HCT116 (cell line): ENCODE measurements at regions not wholly inside any gene's neighbourhood (a gene's known extent, or its start where the extent isn't known, plus 50 kb on each side); places are given as distances from the start of the nearest gene placed in this dataset.

ENCODE experiments used
- ATAC-seq: fragments of 200-7000 bp; cut with Tn5 transposase; 2 replicates; pipeline ENCODE4 v1.9.1; 2020; ENCODE audit warnings: mild to moderate bottlenecking, moderate library complexity
- BruUV-seq: library from RNA; stranded (reverse); fragments of 400-500 nt; replicated peaks from 2 replicates; lab custom pipeline; 2021; lab: Mats Ljungman, UMichigan
- CTCF ChIA-PET: fragments of 300-600 bp; sonication (Branson Sonifier 250); formaldehyde crosslinking; loops from one replicate; lab custom pipeline; 2021; ENCODE audit warnings: antibody characterized with exemption; lab: Charles Lee
- POLR2A ChIA-PET: fragments of 300-600, 350-600 bp; sonication (Branson Sonifier 250); formaldehyde crosslinking; loops from one replicate; lab custom pipeline; 2021; ENCODE audit warnings: antibody characterized with exemption; lab: Charles Lee
- RAD21 ChIA-PET, 2 experiments: fragments of 300-600 bp; sonication (Branson Sonifier 250); formaldehyde crosslinking; loops; one replicate each; lab custom pipeline; 2023; ENCODE audit warnings: low total read pairs in 2 of 2; ENCODE audit not compliant: uncharacterized antibody in 2 of 2, unreplicated experiment in 2 of 2, low non-redundant PET in 1 of 2; lab: Charles Lee
- DNase-seq: peaks from one replicate; pipeline ENCODE4 v3.0.0-alpha.2; 2010; ENCODE audit warnings: low read depth, low spot score
- H2AFZ ChIP-seq: fragments of 200-600 bp; shearing (Covaris generic), sonication (generic); 2 replicates; pipeline ENCODE4 v1.6.1; 2017; ENCODE audit warnings: low read depth, mixed run types, mixed read lengths, antibody characterized with exemption, low read length; ENCODE audit not compliant: poor library complexity, severe bottlenecking
- H3K27ac ChIP-seq: 2 replicates; pipeline ENCODE4 v1.5.1; 2012; ENCODE audit warnings: low read depth, low read length
- H3K27me3 ChIP-seq: fragments of 200-600 bp; sonication (generic); 2 replicates; pipeline ENCODE4 v1.6.1; 2016; ENCODE audit warnings: mixed run types, low read length, mixed read lengths; ENCODE audit not compliant: insufficient read depth
- H3K36me3 ChIP-seq, 2 experiments: fragments of 200-500 bp in 1 of 2; fragments of 200-600 bp in 1 of 2; sonication (Bioruptor generic) in 1 of 2; sonication (generic) in 1 of 2; 2 replicates each; pipeline versions ENCODE4 v1.5.1 to v1.6.1; 2014 to 2016; ENCODE audit warnings: low read length in 2 of 2, inconsistent platforms in 1 of 2, mixed read lengths in 1 of 2, mixed run types in 1 of 2; ENCODE audit not compliant: insufficient read depth in 2 of 2, control insufficient read depth in 1 of 2
- H3K4me1 ChIP-seq, 2 experiments: fragments of 200-600 bp in 1 of 2; sonication (generic) in 1 of 2; 2 replicates each; pipeline versions ENCODE4 v1.5.1 to v1.6.1; 2012 to 2017; ENCODE audit warnings: low read length in 2 of 2, inconsistent platforms in 1 of 2, mild to moderate bottlenecking in 1 of 2, mixed read lengths in 1 of 2, mixed run types in 1 of 2, moderate library complexity in 1 of 2; ENCODE audit not compliant: insufficient read depth in 2 of 2, control insufficient read depth in 1 of 2
- H3K4me2 ChIP-seq: fragments of 200-600 bp; sonication (generic); 2 replicates; pipeline ENCODE4 v1.6.1; 2017; ENCODE audit warnings: mixed run types, low read length, mixed read lengths
- H3K4me3 ChIP-seq, 2 experiments: fragments of 200-600 bp in 1 of 2; sonication (generic) in 1 of 2; replicated peaks in 1 of 2; 2 replicates each; pipeline ENCODE4 v1.5.1; 2011 to 2016; ENCODE audit warnings: low read length in 2 of 2, control low read depth in 1 of 2, low read depth in 1 of 2, mild to moderate bottlenecking in 1 of 2, mixed read lengths in 1 of 2, mixed run types in 1 of 2
- H3K79me2 ChIP-seq: fragments of 200-600 bp; sonication (generic); 2 replicates; pipeline ENCODE4 v1.6.1; 2017; ENCODE audit warnings: mild to moderate bottlenecking, mixed run types, low read length, moderate library complexity, mixed read lengths; ENCODE audit not compliant: insufficient read depth
- H3K9ac ChIP-seq: fragments of 200-600 bp; sonication (generic); 2 replicates; pipeline ENCODE4 v1.6.1; 2016; ENCODE audit warnings: low read length, mixed read lengths
- H3K9me2 ChIP-seq: fragments of 200-600 bp; sonication (generic), shearing (Covaris generic); 2 replicates; pipeline ENCODE4 v1.6.1; 2017; ENCODE audit warnings: mixed run types, mild to moderate bottlenecking, moderate library complexity; ENCODE audit not compliant: insufficient read depth
- H3K9me3 ChIP-seq, 2 experiments: fragments of 200-500 bp in 1 of 2; fragments of 200-600 bp in 1 of 2; sonication (Bioruptor generic) in 1 of 2; sonication (generic) in 1 of 2; 2 replicates each; pipeline ENCODE4 v1.6.1; 2014 to 2017; ENCODE audit warnings: low read length in 2 of 2, mixed read lengths in 2 of 2, inconsistent platforms in 1 of 2, low read depth in 1 of 2, mild to moderate bottlenecking in 1 of 2, mixed run types in 1 of 2, moderate library complexity in 1 of 2; ENCODE audit not compliant: control insufficient read depth in 1 of 2, insufficient read depth in 1 of 2
- H4K20me1 ChIP-seq: fragments of 200-600 bp; sonication (generic), shearing (Covaris generic); 2 replicates; pipeline ENCODE4 v1.6.1; 2017; ENCODE audit warnings: mixed run types, mild to moderate bottlenecking, moderate library complexity; ENCODE audit not compliant: insufficient read depth
- CEBPB ChIP-seq: IDR thresholded peaks from 2 replicates; pipeline ENCODE4 v1.6.1; 2012; ENCODE audit warnings: low read depth
- CTCF ChIP-seq, 3 experiments: fragments of 200-600 bp in 1 of 3; sonication (generic) in 1 of 3; IDR thresholded peaks in 2 of 3; conservative IDR thresholded peaks in 1 of 3; 2 replicates each; pipeline ENCODE4 v1.5.1; 2012 to 2017; ENCODE audit warnings: low read depth in 2 of 3, low read length in 2 of 3, antibody characterized with exemption in 1 of 3, borderline replicate concordance in 1 of 3, control low read depth in 1 of 3, mild to moderate bottlenecking in 1 of 3, mixed read lengths in 1 of 3, mixed run types in 1 of 3, moderate library complexity in 1 of 3; ENCODE audit not compliant: insufficient read depth in 1 of 3
- ELF1 ChIP-seq: IDR thresholded peaks from 2 replicates; pipeline ENCODE4 v1.6.1; 2012; ENCODE audit warnings: low read depth, borderline replicate concordance
- EZH2 ChIP-seq: fragments of 200-600 bp; sonication (generic); IDR thresholded peaks from 2 replicates; pipeline ENCODE4 v1.6.1; 2017; ENCODE audit warnings: antibody characterized with exemption, mixed run types
- EZH2phosphoT487 ChIP-seq: fragments of 200-600 bp; IDR thresholded peaks from 2 replicates; pipeline ENCODE4 v1.6.1; 2018; ENCODE audit warnings: antibody characterized with exemption, borderline replicate concordance
- JUND ChIP-seq: IDR thresholded peaks from 2 replicates; pipeline ENCODE4 v1.6.1; 2012
- MAX ChIP-seq: IDR thresholded peaks from 2 replicates; pipeline ENCODE4 v1.6.1; 2012
- POLR2A ChIP-seq: IDR thresholded peaks from 2 replicates; pipeline ENCODE4 v1.7.0; 2011; ENCODE audit warnings: borderline replicate concordance; ENCODE audit not compliant: insufficient read depth, insufficient read length; ENCODE audit errors: extremely low read depth
- POLR2AphosphoS5 ChIP-seq: IDR thresholded peaks from 2 replicates; pipeline ENCODE4 v1.6.1; 2011; ENCODE audit warnings: mild to moderate bottlenecking, low read depth, low read length, moderate library complexity
- RAD21 ChIP-seq: IDR thresholded peaks from 2 replicates; pipeline ENCODE4 v1.6.1; 2012; ENCODE audit warnings: low read depth, mild to moderate bottlenecking
- REST ChIP-seq: IDR thresholded peaks from 2 replicates; pipeline ENCODE4 v1.6.1; 2012; ENCODE audit warnings: low read depth
- SP1 ChIP-seq: IDR thresholded peaks from 2 replicates; pipeline ENCODE4 v1.6.1; 2012; ENCODE audit warnings: low read depth
- SRF ChIP-seq: IDR thresholded peaks from 2 replicates; pipeline ENCODE4 v1.6.1; 2012; ENCODE audit warnings: low read depth
- TCF7L2 ChIP-seq: IDR thresholded peaks from 2 replicates; pipeline ENCODE4 v1.7.0; 2011; ENCODE audit warnings: borderline replicate concordance, inconsistent platforms; ENCODE audit not compliant: insufficient read depth, insufficient read length; ENCODE audit errors: extremely low read depth
- YY1 ChIP-seq: IDR thresholded peaks from 2 replicates; pipeline ENCODE4 v1.6.1; 2011; ENCODE audit warnings: low read length, low read depth, moderate library complexity, mild to moderate bottlenecking; ENCODE audit not compliant: insufficient replicate concordance; ENCODE audit errors: extremely low read depth
- ZFX ChIP-seq: fragments of 450-650 bp; IDR thresholded peaks from 2 replicates; pipeline ENCODE4 v1.6.1; 2017
- ZNF274 ChIP-seq: fragments of 200-500 bp; sonication (Bioruptor generic); IDR thresholded peaks from 2 replicates; pipeline ENCODE4 v1.6.1; 2014; ENCODE audit warnings: mild to moderate bottlenecking, low read depth, low read length, inconsistent platforms
- intact Hi-C: fragments of 100-400 bp; cut with micrococcal nuclease; formaldehyde crosslinking; loops from 2 replicates; pipeline ENCODE4 v1.10.0; 2022

- Histone ChIP-seq H3K27ac (no peak overlapping the region), H3K4me3 (no peak overlapping the region), H3K9me2 (no peaks in the 10 kb centered on the region), H3K27me3 (no peaks in the 10 kb centered on the region), H3K79me2 (no peaks in the 10 kb centered on the region)
- DNase-seq: no peak
- intact Hi-C loops: no loop called here
- no TSS peak for BruUV-seq
- RAD21 ChIA-PET: no interaction called here
- POLR2A ChIA-PET: no interaction called here
- CTCF ChIA-PET: no interaction called here
- TF ChIP-seq RAD21 (no peak), POLR2AphosphoS5 (no peak), REST (no peak), YY1 (no peak), ZFX (no peak), SRF (no peak), EZH2phosphoT487 (no peak), CTCF (IDR thresholded peaks at IDR 0.05 in 2 of 3, conservative IDR thresholded peaks at IDR 0.05 in 1 of 3; ENCODE audit: borderline replicate concordance in 1 of 3, insufficient read depth in 1 of 3, low read depth in 2 of 3, low read length in 2 of 3) (no peak), POLR2A (no peak), MAX (no peak), TCF7L2 (no peak), CEBPB (no peak), JUND (no peak), SP1 (no peak), ZNF274 (no peak), EZH2 (no peak), ELF1 (no peak)
- TF ChIP-seq, all 23 proteins: peak for 0
- no peak overlapping the region for H3K9ac ChIP-seq
- no peak for ATAC-seq
- H3K4me1 ChIP-seq: no peaks in the 10 kb centered on the region
- no peaks in the 10 kb centered on the region for H3K36me3 ChIP-seq
- no peak overlapping the region for H3K4me2 ChIP-seq
- H2AFZ ChIP-seq: no peak overlapping the region
- H3K9me3 ChIP-seq: peaks cover 0 to 5% of the 10 kb centered on the region in 2 experiments; a peak in 1 of 4 replicates
- H4K20me1 ChIP-seq: no peaks in the 10 kb centered on the region
Observed at GRCh38 chr5:51214746-51215145, 168.5 kb upstream of the ISL1 start.
